ENCODE measurements at regions not wholly inside any gene's neighbourhood (a gene's known extent, or its start where the extent isn't known, plus 50 kb on each side); places are given as distances from the start of the nearest gene placed in this dataset.

- TF ChIP-seq PRDM10 (CRISPR knock-in tag; IDR thresholded peaks at IDR 0.05; ENCODE audit: low read depth) (no peak), KLF6 (CRISPR knock-in tag; IDR thresholded peaks at IDR 0.05) (no peak), ZBTB33 (CRISPR knock-in tag; IDR thresholded peaks at IDR 0.05) (no peak), ZNF746 (CRISPR knock-in tag; IDR thresholded peaks at IDR 0.05) (no peak), MXD3 (CRISPR knock-in tag; IDR thresholded peaks at IDR 0.05) (no peak), ZSCAN5A (CRISPR knock-in tag; IDR thresholded peaks at IDR 0.05; ENCODE audit: borderline replicate concordance) (no peak)
- TF ChIP-seq, protein P1, sequence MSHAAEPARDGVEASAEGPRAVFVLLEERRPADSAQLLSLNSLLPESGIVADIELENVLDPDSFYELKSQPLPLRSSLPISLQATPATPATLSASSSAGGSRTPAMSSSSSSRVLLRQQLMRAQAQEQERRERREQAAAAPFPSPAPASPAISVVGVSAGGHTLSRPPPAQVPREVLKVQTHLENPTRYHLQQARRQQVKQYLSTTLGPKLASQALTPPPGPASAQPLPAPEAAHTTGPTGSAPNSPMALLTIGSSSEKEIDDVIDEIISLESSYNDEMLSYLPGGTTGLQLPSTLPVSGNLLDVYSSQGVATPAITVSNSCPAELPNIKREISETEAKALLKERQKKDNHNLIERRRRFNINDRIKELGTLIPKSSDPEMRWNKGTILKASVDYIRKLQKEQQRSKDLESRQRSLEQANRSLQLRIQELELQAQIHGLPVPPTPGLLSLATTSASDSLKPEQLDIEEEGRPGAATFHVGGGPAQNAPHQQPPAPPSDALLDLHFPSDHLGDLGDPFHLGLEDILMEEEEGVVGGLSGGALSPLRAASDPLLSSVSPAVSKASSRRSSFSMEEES (CRISPR knock-in tag; IDR thresholded peaks at IDR 0.05): no peak
- no peak overlapping the region for H3K27ac ChIP-seq (ENCODE audit: extremely low read length, insufficient read depth, low read length)
- H3K79me2 ChIP-seq (ENCODE audit: insufficient read depth, low read length): no peaks in the 10 kb centered on the region
- BruUV-seq (replicated peaks): no TSS peak
- FAIRE-seq (no peak), ATAC-seq (no peak), DNase-seq (ENCODE audit: low spot score) (no peak)
- no peak overlapping the region for H3K9ac ChIP-seq (ENCODE audit: insufficient read depth, low read depth, low read length)
- in situ Hi-C loops (cut with HindIII; ENCODE audit: extremely low pct_ligation_motif_present, low pct_unique_long_range_greater_than_20kb) (no loop called here), intact Hi-C loops (cut with micrococcal nuclease; ENCODE audit: unreplicated experiment) (no loop called here)
- H3K27me3 ChIP-seq (ENCODE audit: control insufficient read depth in 1 of 2, insufficient read depth in 2 of 2, low read length in 2 of 2): no peaks in the 10 kb centered on the region
- H2AFZ ChIP-seq (ENCODE audit: low read length): no peak overlapping the region
- ChIA-PET POLR2A (no interaction called here), CTCF (ENCODE audit: low intra/inter-chr PET ratio, low total read pairs) (no interaction called here)
- no peaks in the 10 kb centered on the region for H4K20me1 ChIP-seq (ENCODE audit: insufficient read depth, low read length)
- H3K9me3 ChIP-seq (ENCODE audit: low read length): no peaks in the 10 kb centered on the region
- no peaks in the 10 kb centered on the region for H3K4me1 ChIP-seq (ENCODE audit: insufficient read depth, low read length)
- no peak overlapping the region for H3K4me3 ChIP-seq (replicated peaks in 1 of 3; ENCODE audit: insufficient read depth in 1 of 3, low read depth in 2 of 3, low read length in 3 of 3)
- H3K36me3 ChIP-seq (replicated peaks in 1 of 2; ENCODE audit: control insufficient read depth in 1 of 2, insufficient read depth in 2 of 2, low read length in 2 of 2): no peaks in the 10 kb centered on the region
- no peak overlapping the region for H3K4me2 ChIP-seq (ENCODE audit: low read depth, low read length)
These were observed 1347.2 kb downstream of the ROBO1 start for GRCh38 chr3:78420611-78421010.
